ENCODE measurements at regions not wholly inside any gene's neighbourhood (a gene's known extent, or its start where the extent isn't known, plus 50 kb on each side); places are given as distances from the start of the nearest gene placed in this dataset.
"Not testable (repeated sequence)": the region's sequence is repeated elsewhere in the genome, so short reads cannot be mapped to it uniquely, and the experiment has no call there.

- H3K4me1 Mint-ChIP-seq (ENCODE audit: unreplicated experiment): no peaks in the 10 kb centered on the region
- TF ChIP-seq CTCF (IDR thresholded peaks at IDR 0.05): no peak
- no peak overlapping the region for H3K4me3 Mint-ChIP-seq (ENCODE audit: unreplicated experiment)
- no peak overlapping the region for H3K27ac Mint-ChIP-seq (ENCODE audit: unreplicated experiment)
- no peaks in the 10 kb centered on the region for H3K9me3 Mint-ChIP-seq (ENCODE audit: unreplicated experiment)
- no peaks in the 10 kb centered on the region for H3K36me3 Mint-ChIP-seq (ENCODE audit: unreplicated experiment)
- DNase-seq (ENCODE audit: extremely low spot score, unreplicated experiment): no peak
- H3K27me3 Mint-ChIP-seq (ENCODE audit: unreplicated experiment): peaks cover 7% of the 10 kb centered on the region
Observed at GRCh38 chr7:12004581-12004980, 172.6 kb upstream of the THSD7A start.

DNA sequence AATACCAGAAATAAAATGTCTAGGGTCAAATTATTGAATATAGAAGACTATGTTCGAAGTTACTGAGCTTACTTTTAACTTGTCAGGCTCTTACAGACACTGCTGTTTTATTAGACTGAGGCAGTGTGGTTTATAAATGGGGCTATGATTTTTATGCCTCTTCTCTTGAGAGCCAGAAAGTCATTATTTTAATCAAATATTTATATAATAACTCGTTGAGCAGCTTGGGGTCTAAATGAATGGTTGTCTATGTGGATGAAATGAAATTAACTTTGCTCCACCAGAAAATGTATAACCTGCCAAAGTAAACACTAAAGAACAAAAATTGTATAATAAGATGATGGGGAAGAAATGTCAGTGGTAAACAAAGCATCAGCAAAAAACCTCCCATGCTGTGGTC is 175.6 kb upstream of the THSD7A start:
- no peaks in the 10 kb centered on the region for H3K9me3 Mint-ChIP-seq (ENCODE audit: unreplicated experiment)
- H3K4me3 Mint-ChIP-seq (ENCODE audit: unreplicated experiment): no peak overlapping the region
- H3K27me3 Mint-ChIP-seq (ENCODE audit: unreplicated experiment): peaks cover 5% of the 10 kb centered on the region
- H3K4me1 Mint-ChIP-seq (ENCODE audit: unreplicated experiment): no peaks in the 10 kb centered on the region
- no peak overlapping the region for H3K27ac Mint-ChIP-seq (ENCODE audit: unreplicated experiment)
- no peaks in the 10 kb centered on the region for H3K36me3 Mint-ChIP-seq (ENCODE audit: unreplicated experiment)
- no peak for TF ChIP-seq CTCF (IDR thresholded peaks at IDR 0.05)
- no peak for DNase-seq (ENCODE audit: extremely low spot score, unreplicated experiment)

- H3K27ac Mint-ChIP-seq (ENCODE audit: unreplicated experiment): no peak overlapping the region
- TF ChIP-seq CTCF (IDR thresholded peaks at IDR 0.05): no peak
Observed at GRCh38 chr7:12013983-12014382, 182.0 kb upstream of the THSD7A start.

DNA sequence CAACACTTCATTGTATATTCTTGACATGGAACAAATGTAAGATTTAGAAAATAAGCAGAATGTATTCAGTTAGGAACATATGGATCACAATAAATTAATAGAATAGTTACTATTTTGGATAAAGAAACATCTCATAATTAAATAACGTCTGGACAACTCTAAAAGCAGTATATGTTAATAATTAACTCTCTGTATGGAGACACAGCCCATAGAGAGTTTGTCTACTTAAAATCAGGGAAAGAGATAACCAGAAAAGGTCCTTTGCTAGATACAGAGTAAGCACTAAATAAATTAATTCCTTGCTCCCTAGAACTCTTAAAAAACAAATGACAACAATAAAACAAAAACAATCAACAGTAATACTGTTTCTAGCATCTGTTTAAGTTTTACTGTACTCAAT is 184.4 kb upstream of the THSD7A start:
- Mint-ChIP-seq H3K36me3 (ENCODE audit: unreplicated experiment) (no peaks in the 10 kb centered on the region), H3K4me3 (ENCODE audit: unreplicated experiment) (no peak overlapping the region), H3K27me3 (ENCODE audit: unreplicated experiment) (no peaks in the 10 kb centered on the region), H3K9me3 (ENCODE audit: unreplicated experiment) (no peaks in the 10 kb centered on the region), H3K4me1 (ENCODE audit: unreplicated experiment) (no peaks in the 10 kb centered on the region), H3K27ac (ENCODE audit: unreplicated experiment) (no peak overlapping the region)
- TF ChIP-seq CTCF (IDR thresholded peaks at IDR 0.05): no peak
- DNase-seq (ENCODE audit: extremely low spot score, unreplicated experiment): no peak

More at GRCh38 chr7:12013983-12014382, 182.0 kb upstream of the THSD7A start:
- H3K4me3 Mint-ChIP-seq (ENCODE audit: unreplicated experiment): no peak overlapping the region
- no peaks in the 10 kb centered on the region for H3K9me3 Mint-ChIP-seq (ENCODE audit: unreplicated experiment)
- no peaks in the 10 kb centered on the region for H3K36me3 Mint-ChIP-seq (ENCODE audit: unreplicated experiment)
- no peaks in the 10 kb centered on the region for H3K27me3 Mint-ChIP-seq (ENCODE audit: unreplicated experiment)
- no peak for DNase-seq (ENCODE audit: extremely low spot score, unreplicated experiment)
- no peaks in the 10 kb centered on the region for H3K4me1 Mint-ChIP-seq (ENCODE audit: unreplicated experiment)

DNA sequence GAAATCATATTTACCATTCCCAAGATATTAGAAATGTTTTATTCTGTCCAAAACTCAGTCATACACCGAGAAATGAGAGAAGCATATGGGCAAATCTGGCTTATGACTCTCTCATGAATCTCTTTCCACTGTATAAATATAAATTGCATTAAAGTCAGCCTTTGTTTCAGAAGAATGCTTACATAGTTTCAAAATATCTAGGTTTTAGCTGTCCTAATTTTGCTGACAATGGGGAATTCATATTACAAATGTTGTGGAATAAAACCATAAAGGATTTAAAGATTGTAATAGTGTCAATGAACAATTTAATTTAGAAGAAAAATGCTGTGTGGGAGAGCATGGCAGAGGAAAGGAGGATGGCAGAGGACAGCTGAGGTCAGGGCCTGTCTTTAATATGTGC is 185.0 kb upstream of the THSD7A start:
- no peak overlapping the region for H3K4me3 Mint-ChIP-seq (ENCODE audit: unreplicated experiment)
- no peaks in the 10 kb centered on the region for H3K4me1 Mint-ChIP-seq (ENCODE audit: unreplicated experiment)
- no peak for DNase-seq (ENCODE audit: extremely low spot score, unreplicated experiment)
- no peaks in the 10 kb centered on the region for H3K36me3 Mint-ChIP-seq (ENCODE audit: unreplicated experiment)
- H3K9me3 Mint-ChIP-seq (ENCODE audit: unreplicated experiment): no peaks in the 10 kb centered on the region
- TF ChIP-seq CTCF (IDR thresholded peaks at IDR 0.05): no peak
- H3K27me3 Mint-ChIP-seq (ENCODE audit: unreplicated experiment): no peaks in the 10 kb centered on the region
- no peak overlapping the region for H3K27ac Mint-ChIP-seq (ENCODE audit: unreplicated experiment)

- not testable (repeated sequence) for H3K4me3 Mint-ChIP-seq (ENCODE audit: unreplicated experiment); DNase-seq (ENCODE audit: extremely low spot score, unreplicated experiment); H3K36me3 Mint-ChIP-seq (ENCODE audit: unreplicated experiment); H3K27me3 Mint-ChIP-seq (ENCODE audit: unreplicated experiment); H3K9me3 Mint-ChIP-seq (ENCODE audit: unreplicated experiment); H3K4me1 Mint-ChIP-seq (ENCODE audit: unreplicated experiment); H3K27ac Mint-ChIP-seq (ENCODE audit: unreplicated experiment)
Observed at GRCh38 chr7:12022011-12022410, 189.1 kb upstream of the TMEM106B start.
